ENCODE measurements at regions not wholly inside any gene's neighbourhood (a gene's known extent, or its start where the extent isn't known, plus 50 kb on each side); places are given as distances from the start of the nearest gene placed in this dataset.
"Not testable (repeated sequence)": the region's sequence is repeated elsewhere in the genome, so short reads cannot be mapped to it uniquely, and the experiment has no call there.

- not testable (repeated sequence) for H3K27ac Mint-ChIP-seq; H3K4me3 Mint-ChIP-seq; H3K36me3 Mint-ChIP-seq (ENCODE audit: low read depth); H3K9me3 Mint-ChIP-seq; H3K27me3 Mint-ChIP-seq (ENCODE audit: low read depth); H3K4me1 Mint-ChIP-seq
Observed at GRCh38 chr9:66601472-66601871, 299.1 kb upstream of the ZNF658 start.

- not testable (repeated sequence) for H3K36me3 Mint-ChIP-seq (ENCODE audit: low read depth); H3K27ac Mint-ChIP-seq; H3K4me1 Mint-ChIP-seq; H3K4me3 Mint-ChIP-seq; H3K27me3 Mint-ChIP-seq (ENCODE audit: low read depth); H3K9me3 Mint-ChIP-seq
Observed at GRCh38 chr9:66631521-66632046, 268.9 kb upstream of the ZNF658 start.

- not testable (repeated sequence) for H3K27ac Mint-ChIP-seq; H3K36me3 Mint-ChIP-seq (ENCODE audit: low read depth); H3K4me3 Mint-ChIP-seq; H3K9me3 Mint-ChIP-seq; H3K4me1 Mint-ChIP-seq; H3K27me3 Mint-ChIP-seq (ENCODE audit: low read depth)
Observed at GRCh38 chr9:66647675-66648074, 252.8 kb upstream of the ZNF658 start.

GRCh38 chr9:66690242-66690641, 210.3 kb upstream of the ZNF658 start:
- not testable (repeated sequence) for H3K27ac Mint-ChIP-seq; H3K4me3 Mint-ChIP-seq; H3K27me3 Mint-ChIP-seq (ENCODE audit: low read depth); H3K36me3 Mint-ChIP-seq (ENCODE audit: low read depth); H3K4me1 Mint-ChIP-seq; H3K9me3 Mint-ChIP-seq

- H3K36me3 Mint-ChIP-seq (ENCODE audit: low read depth); H3K9me3 Mint-ChIP-seq; H3K4me1 Mint-ChIP-seq; H3K27ac Mint-ChIP-seq; H3K27me3 Mint-ChIP-seq (ENCODE audit: low read depth); H3K4me3 Mint-ChIP-seq: not testable (repeated sequence)
Observed at GRCh38 chr9:66695561-66696240, 204.8 kb upstream of the ZNF658 start.

GRCh38 chr9:66697343-66698065, 203.0 kb upstream of the ZNF658 start:
- H3K36me3 Mint-ChIP-seq (ENCODE audit: low read depth); H3K27me3 Mint-ChIP-seq (ENCODE audit: low read depth); H3K4me1 Mint-ChIP-seq; H3K27ac Mint-ChIP-seq; H3K4me3 Mint-ChIP-seq; H3K9me3 Mint-ChIP-seq: not testable (repeated sequence)

- H3K9me3 Mint-ChIP-seq; H3K4me1 Mint-ChIP-seq; H3K27me3 Mint-ChIP-seq (ENCODE audit: low read depth); H3K27ac Mint-ChIP-seq; H3K4me3 Mint-ChIP-seq; H3K36me3 Mint-ChIP-seq (ENCODE audit: low read depth): not testable (repeated sequence)
Observed at GRCh38 chr9:66698066-66698455, 202.5 kb upstream of the ZNF658 start.

- not testable (repeated sequence) for H3K36me3 Mint-ChIP-seq (ENCODE audit: low read depth); H3K4me3 Mint-ChIP-seq; H3K4me1 Mint-ChIP-seq; H3K9me3 Mint-ChIP-seq; H3K27me3 Mint-ChIP-seq (ENCODE audit: low read depth); H3K27ac Mint-ChIP-seq
Observed at GRCh38 chr9:66701411-66702377, 198.8 kb upstream of the ZNF658 start.

- not testable (repeated sequence) for H3K4me3 Mint-ChIP-seq; H3K27me3 Mint-ChIP-seq (ENCODE audit: low read depth); H3K4me1 Mint-ChIP-seq; H3K36me3 Mint-ChIP-seq (ENCODE audit: low read depth); H3K27ac Mint-ChIP-seq; H3K9me3 Mint-ChIP-seq
Observed at GRCh38 chr9:66711553-66711952, 189.0 kb upstream of the ZNF658 start.

GRCh38 chr9:66712870-66713269, 187.7 kb upstream of the ZNF658 start:
- H3K4me3 Mint-ChIP-seq; H3K4me1 Mint-ChIP-seq; H3K27me3 Mint-ChIP-seq (ENCODE audit: low read depth); H3K9me3 Mint-ChIP-seq; H3K27ac Mint-ChIP-seq; H3K36me3 Mint-ChIP-seq (ENCODE audit: low read depth): not testable (repeated sequence)

- H3K4me1 Mint-ChIP-seq; H3K9me3 Mint-ChIP-seq; H3K27ac Mint-ChIP-seq; H3K36me3 Mint-ChIP-seq (ENCODE audit: low read depth); H3K4me3 Mint-ChIP-seq; H3K27me3 Mint-ChIP-seq (ENCODE audit: low read depth): not testable (repeated sequence)
Observed at GRCh38 chr9:66713552-66713951, 187.0 kb upstream of the ZNF658 start.

- not testable (repeated sequence) for H3K36me3 Mint-ChIP-seq (ENCODE audit: low read depth); H3K4me3 Mint-ChIP-seq; H3K9me3 Mint-ChIP-seq; H3K27ac Mint-ChIP-seq; H3K27me3 Mint-ChIP-seq (ENCODE audit: low read depth); H3K4me1 Mint-ChIP-seq
Observed at GRCh38 chr9:66720845-66721244, 179.7 kb upstream of the ZNF658 start.

GRCh38 chr9:66727540-66727939, 173.0 kb upstream of the ZNF658 start:
- H3K9me3 Mint-ChIP-seq; H3K27ac Mint-ChIP-seq; H3K4me3 Mint-ChIP-seq; H3K4me1 Mint-ChIP-seq; H3K27me3 Mint-ChIP-seq (ENCODE audit: low read depth); H3K36me3 Mint-ChIP-seq (ENCODE audit: low read depth): not testable (repeated sequence)

GRCh38 chr9:66736686-66737085, 163.8 kb upstream of the ZNF658 start:
- not testable (repeated sequence) for H3K36me3 Mint-ChIP-seq (ENCODE audit: low read depth); H3K4me1 Mint-ChIP-seq; H3K9me3 Mint-ChIP-seq; H3K27me3 Mint-ChIP-seq (ENCODE audit: low read depth); H3K27ac Mint-ChIP-seq; H3K4me3 Mint-ChIP-seq

- H3K4me1 Mint-ChIP-seq; H3K36me3 Mint-ChIP-seq (ENCODE audit: low read depth); H3K27ac Mint-ChIP-seq; H3K4me3 Mint-ChIP-seq; H3K27me3 Mint-ChIP-seq (ENCODE audit: low read depth); H3K9me3 Mint-ChIP-seq: not testable (repeated sequence)
Observed at GRCh38 chr9:66738418-66738817, 162.1 kb upstream of the ZNF658 start.
